OCI-LY7 (cell line): ENCODE measurements at regions not wholly inside any gene's neighbourhood (a gene's known extent, or its start where the extent isn't known, plus 50 kb on each side); places are given as distances from the start of the nearest gene placed in this dataset.

Source experiments
- CTCF ChIP-seq: fragments of 200-600 bp; sonication (generic); conservative IDR thresholded peaks from 2 replicates; pipeline ENCODE4 v1.5.1; 2014; ENCODE audit warnings: mild to moderate bottlenecking, antibody characterized with exemption, low read length, moderate library complexity, mixed read lengths
- EZH2phosphoT487 ChIP-seq: fragments of 200-600 bp; sonication (generic); IDR thresholded peaks from 2 replicates; pipeline ENCODE4 v1.6.1; 2018; ENCODE audit warnings: low read depth, borderline replicate concordance, mild to moderate bottlenecking, mixed run types, antibody characterized with exemption, low read length, moderate library complexity, mixed read lengths

DNA sequence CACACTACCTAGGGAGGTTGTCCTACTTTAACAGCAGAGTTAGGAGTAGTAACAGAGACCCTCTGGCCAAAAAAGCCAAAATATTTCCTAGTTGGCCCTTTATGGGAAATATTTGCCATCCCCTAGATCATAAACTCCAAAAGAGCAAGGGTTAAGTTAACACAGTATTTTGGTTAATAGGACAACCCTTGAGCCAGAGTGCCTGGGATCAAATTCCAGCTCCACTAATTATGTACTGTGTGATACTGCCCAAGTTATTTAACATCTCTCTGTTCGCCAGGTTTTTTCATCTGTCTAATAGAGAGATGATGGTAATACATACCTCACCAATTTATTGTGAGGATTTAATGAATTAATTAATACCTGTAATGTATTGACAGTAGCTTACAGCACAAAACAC is 767.4 kb downstream of the KCNJ2 start:
- TF ChIP-seq CTCF = no peak
- TF ChIP-seq EZH2phosphoT487 = no peak
